ENCODE measurements at regions not wholly inside any gene's neighbourhood (a gene's known extent, or its start where the extent isn't known, plus 50 kb on each side); places are given as distances from the start of the nearest gene placed in this dataset.

GRCh38 chr6:87926687-87927086 lies 121.0 kb upstream of the SPACA1 start:
- DNase-seq (ENCODE audit: low spot score in 2 of 2): no peak
- no peak overlapping the region for H3K4me3 ChIP-seq
- H3K9me3 ChIP-seq: no peaks in the 10 kb centered on the region
- TF ChIP-seq POLR2AphosphoS5 (IDR thresholded peaks at IDR 0.05) (no peak), POLR2A (IDR thresholded peaks at IDR 0.05) (no peak)
- TF ChIP-seq, protein P1, sequence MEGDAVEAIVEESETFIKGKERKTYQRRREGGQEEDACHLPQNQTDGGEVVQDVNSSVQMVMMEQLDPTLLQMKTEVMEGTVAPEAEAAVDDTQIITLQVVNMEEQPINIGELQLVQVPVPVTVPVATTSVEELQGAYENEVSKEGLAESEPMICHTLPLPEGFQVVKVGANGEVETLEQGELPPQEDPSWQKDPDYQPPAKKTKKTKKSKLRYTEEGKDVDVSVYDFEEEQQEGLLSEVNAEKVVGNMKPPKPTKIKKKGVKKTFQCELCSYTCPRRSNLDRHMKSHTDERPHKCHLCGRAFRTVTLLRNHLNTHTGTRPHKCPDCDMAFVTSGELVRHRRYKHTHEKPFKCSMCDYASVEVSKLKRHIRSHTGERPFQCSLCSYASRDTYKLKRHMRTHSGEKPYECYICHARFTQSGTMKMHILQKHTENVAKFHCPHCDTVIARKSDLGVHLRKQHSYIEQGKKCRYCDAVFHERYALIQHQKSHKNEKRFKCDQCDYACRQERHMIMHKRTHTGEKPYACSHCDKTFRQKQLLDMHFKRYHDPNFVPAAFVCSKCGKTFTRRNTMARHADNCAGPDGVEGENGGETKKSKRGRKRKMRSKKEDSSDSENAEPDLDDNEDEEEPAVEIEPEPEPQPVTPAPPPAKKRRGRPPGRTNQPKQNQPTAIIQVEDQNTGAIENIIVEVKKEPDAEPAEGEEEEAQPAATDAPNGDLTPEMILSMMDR (IDR thresholded peaks at IDR 0.05): no peak
- no peaks in the 10 kb centered on the region for H3K4me1 ChIP-seq
- H3K27ac ChIP-seq: no peak overlapping the region
- H3K36me3 ChIP-seq: no peaks in the 10 kb centered on the region
- no peaks in the 10 kb centered on the region for H3K27me3 ChIP-seq
- intact Hi-C loops (cut with DNase I; ENCODE audit: low total_unique reads): no loop called here

GRCh38 chr6:87926072-87926471 lies 121.6 kb upstream of the SPACA1 start:
- Histone ChIP-seq H3K9me3 (no peaks in the 10 kb centered on the region), H3K27me3 (no peaks in the 10 kb centered on the region), H3K27ac (no peak overlapping the region), H3K4me1 (no peaks in the 10 kb centered on the region), H3K4me3 (no peak overlapping the region), H3K36me3 (no peaks in the 10 kb centered on the region)
- no peak for TF ChIP-seq POLR2AphosphoS5 (IDR thresholded peaks at IDR 0.05)
- TF ChIP-seq POLR2A (IDR thresholded peaks at IDR 0.05): no peak
- TF ChIP-seq, protein P1 (IDR thresholded peaks at IDR 0.05): no peak
- intact Hi-C loops (cut with DNase I; ENCODE audit: low total_unique reads): no loop called here
- no peak for DNase-seq (ENCODE audit: low spot score in 2 of 2)

DNA sequence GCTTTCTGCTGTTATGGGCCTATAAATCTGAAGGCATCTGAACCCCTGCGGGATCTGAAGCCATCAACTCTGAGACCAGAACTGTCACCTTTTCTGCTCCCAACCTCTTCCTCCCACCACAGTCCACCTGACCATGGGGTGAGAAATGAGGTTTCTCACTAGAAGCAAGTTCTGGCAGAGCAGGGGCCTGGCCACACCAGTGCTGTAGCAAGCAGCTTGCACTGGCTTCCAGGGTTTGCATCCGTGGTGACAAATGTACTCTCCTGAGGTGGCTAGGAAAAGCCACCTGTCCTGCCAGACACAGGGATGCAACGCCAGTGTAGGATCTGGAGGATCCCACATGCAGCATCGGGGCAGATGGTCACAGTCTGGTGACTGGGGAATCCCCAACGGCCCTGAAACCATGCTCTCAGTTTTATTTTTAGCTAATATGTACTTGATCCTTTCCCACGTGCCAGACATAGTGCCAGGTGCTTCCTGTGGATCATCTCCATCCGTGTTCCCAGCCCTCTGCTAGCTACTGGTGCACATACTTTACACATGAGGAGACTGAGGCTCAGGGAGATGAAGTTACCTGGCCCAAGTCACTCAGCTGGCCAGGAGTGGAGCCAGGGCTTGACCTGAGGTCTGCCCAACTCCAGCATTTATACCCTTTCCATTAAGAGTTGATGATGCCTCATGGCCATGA lies 122.1 kb upstream of the SPACA1 start:
- TF ChIP-seq, protein P1 (IDR thresholded peaks at IDR 0.05): no peak
- TF ChIP-seq POLR2A (IDR thresholded peaks at IDR 0.05) (no peak), POLR2AphosphoS5 (IDR thresholded peaks at IDR 0.05) (no peak)
- intact Hi-C loops (cut with DNase I; ENCODE audit: low total_unique reads): no loop called here

DNA sequence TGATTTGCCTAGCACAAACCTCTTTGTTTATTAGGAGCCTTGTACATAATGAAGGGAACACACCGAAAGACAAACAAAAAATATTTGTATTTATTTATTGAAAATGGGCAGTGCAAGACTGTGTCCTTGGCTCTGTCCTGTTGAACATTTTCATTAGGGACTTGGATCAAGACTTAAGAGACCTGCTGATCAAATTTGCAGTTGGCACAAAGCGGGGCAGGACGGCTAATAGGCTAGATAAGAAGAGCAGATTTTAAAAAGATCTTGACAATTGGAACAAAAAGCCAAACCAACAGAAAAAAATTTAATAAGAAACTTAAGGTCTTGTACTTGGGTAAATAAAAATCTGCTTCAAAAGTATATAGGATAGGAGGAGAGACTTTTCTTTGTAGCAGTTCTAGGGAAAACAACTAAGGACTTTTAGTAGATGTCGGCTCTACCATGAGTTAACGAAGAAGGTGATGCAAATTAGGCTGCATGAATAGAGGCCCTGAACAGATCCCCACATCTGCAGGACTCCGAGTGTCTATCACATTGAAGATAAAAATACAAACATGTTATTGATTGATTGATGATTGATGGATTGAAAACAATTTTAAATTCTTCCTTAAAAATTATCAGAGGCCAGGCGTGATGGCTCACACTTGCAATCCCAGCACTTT lies 124.1 kb upstream of the SPACA1 start:
- H3K36me3 ChIP-seq: no peaks in the 10 kb centered on the region
- intact Hi-C loops (cut with DNase I; ENCODE audit: low total_unique reads): no loop called here
- H3K27me3 ChIP-seq: no peaks in the 10 kb centered on the region

More for the DNA sequence above, 122.1 kb upstream of the SPACA1 start:
- H3K4me1 ChIP-seq: no peaks in the 10 kb centered on the region
- H3K27ac ChIP-seq: no peak overlapping the region
- H3K4me3 ChIP-seq: no peak overlapping the region
- no peaks in the 10 kb centered on the region for H3K9me3 ChIP-seq
- DNase-seq (ENCODE audit: low spot score in 2 of 2): no peak
- H3K36me3 ChIP-seq: no peaks in the 10 kb centered on the region
- no peaks in the 10 kb centered on the region for H3K27me3 ChIP-seq

GRCh38 chr6:87922947-87923330 lies 124.7 kb upstream of the SPACA1 start:
- Histone ChIP-seq H3K4me1 (no peaks in the 10 kb centered on the region), H3K36me3 (no peaks in the 10 kb centered on the region), H3K4me3 (no peak overlapping the region), H3K27ac (no peak overlapping the region), H3K9me3 (no peaks in the 10 kb centered on the region), H3K27me3 (no peaks in the 10 kb centered on the region)
- no peak for DNase-seq (ENCODE audit: low spot score in 2 of 2)
- intact Hi-C loops (cut with DNase I; ENCODE audit: low total_unique reads): no loop called here
- no peak for TF ChIP-seq POLR2AphosphoS5 (IDR thresholded peaks at IDR 0.05)
- no peak for TF ChIP-seq POLR2A (IDR thresholded peaks at IDR 0.05)

More for the DNA sequence above, 124.1 kb upstream of the SPACA1 start:
- H3K4me1 ChIP-seq: no peaks in the 10 kb centered on the region
- no peaks in the 10 kb centered on the region for H3K9me3 ChIP-seq
- no peak overlapping the region for H3K4me3 ChIP-seq
- TF ChIP-seq POLR2A (IDR thresholded peaks at IDR 0.05) (no peak), POLR2AphosphoS5 (IDR thresholded peaks at IDR 0.05) (no peak)
- TF ChIP-seq, protein P1 (IDR thresholded peaks at IDR 0.05): no peak
- no peak overlapping the region for H3K27ac ChIP-seq
- no peak for DNase-seq (ENCODE audit: low spot score in 2 of 2)

Data from breast epithelium (tissue), 4 donors.